ENCODE measurements at regions not wholly inside any gene's neighbourhood (a gene's known extent, or its start where the extent isn't known, plus 50 kb on each side); places are given as distances from the start of the nearest gene placed in this dataset.

DNA sequence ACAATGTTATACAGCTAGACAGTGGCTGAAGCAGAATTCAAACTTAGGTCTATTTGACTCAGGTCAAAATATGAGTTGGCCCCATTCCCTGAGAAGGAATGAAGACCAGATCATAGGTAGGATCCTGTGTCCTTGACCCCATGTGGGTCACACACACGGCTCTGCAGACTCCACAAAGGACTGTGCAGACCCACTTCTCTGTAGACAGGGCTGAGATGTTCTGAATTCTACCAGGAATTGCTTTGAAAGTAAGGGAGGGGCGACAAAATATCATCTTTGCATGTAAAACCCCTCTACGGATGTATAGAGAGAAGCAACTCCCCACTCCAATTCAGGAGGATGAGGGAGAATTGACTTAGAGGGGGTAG lies 62.3 kb upstream of the CTIF start:
- no peaks in the 10 kb centered on the region for H3K36me3 Mint-ChIP-seq
- Histone ChIP-seq H3K4me1 (ENCODE audit: control insufficient read depth in 1 of 2, extremely low read depth in 1 of 2, insufficient read depth in 2 of 2, low read length in 2 of 2) (no peaks in the 10 kb centered on the region), H3K4me3 (ENCODE audit: control insufficient read depth in 1 of 2, extremely low read depth in 1 of 2, low read length in 1 of 2) (no peak overlapping the region), H3K9me3 (no peaks in the 10 kb centered on the region), H3K27me3 (replicated peaks in 1 of 2; ENCODE audit: control insufficient read depth in 2 of 2, extremely low read depth in 1 of 2, insufficient read depth in 2 of 2, low read length in 1 of 2) (peaks cover 4 to 12% of the 10 kb centered on the region in 2 experiments), H3K27ac (ENCODE audit: low read length) (no peak overlapping the region), H3K36me3 (ENCODE audit: control insufficient read depth in 2 of 2, extremely low read depth in 1 of 2, insufficient read depth in 1 of 2, low read length in 1 of 2) (no peaks in the 10 kb centered on the region)
- ChIA-PET CTCF (no interaction called here), POLR2A (no interaction called here)
- WGBS (ENCODE audit: insufficient coverage), result 71% methylated on average over 1 of the region's 3 CpGs
- H3K9me3 Mint-ChIP-seq, result peaks cover 0 to 8% (median 5%) of the 10 kb centered on the region in 3 donors
- H3K27ac Mint-ChIP-seq, result no peak overlapping the region
- no peak overlapping the region for H3K4me3 Mint-ChIP-seq
- no peak for DNase-seq
- peaks cover 35 to 44% of the 10 kb centered on the region in 2 donors for H3K27me3 Mint-ChIP-seq
- no peaks in the 10 kb centered on the region for H3K4me1 Mint-ChIP-seq
- no peak for ATAC-seq (replicated peaks in 1 of 4)

DNA sequence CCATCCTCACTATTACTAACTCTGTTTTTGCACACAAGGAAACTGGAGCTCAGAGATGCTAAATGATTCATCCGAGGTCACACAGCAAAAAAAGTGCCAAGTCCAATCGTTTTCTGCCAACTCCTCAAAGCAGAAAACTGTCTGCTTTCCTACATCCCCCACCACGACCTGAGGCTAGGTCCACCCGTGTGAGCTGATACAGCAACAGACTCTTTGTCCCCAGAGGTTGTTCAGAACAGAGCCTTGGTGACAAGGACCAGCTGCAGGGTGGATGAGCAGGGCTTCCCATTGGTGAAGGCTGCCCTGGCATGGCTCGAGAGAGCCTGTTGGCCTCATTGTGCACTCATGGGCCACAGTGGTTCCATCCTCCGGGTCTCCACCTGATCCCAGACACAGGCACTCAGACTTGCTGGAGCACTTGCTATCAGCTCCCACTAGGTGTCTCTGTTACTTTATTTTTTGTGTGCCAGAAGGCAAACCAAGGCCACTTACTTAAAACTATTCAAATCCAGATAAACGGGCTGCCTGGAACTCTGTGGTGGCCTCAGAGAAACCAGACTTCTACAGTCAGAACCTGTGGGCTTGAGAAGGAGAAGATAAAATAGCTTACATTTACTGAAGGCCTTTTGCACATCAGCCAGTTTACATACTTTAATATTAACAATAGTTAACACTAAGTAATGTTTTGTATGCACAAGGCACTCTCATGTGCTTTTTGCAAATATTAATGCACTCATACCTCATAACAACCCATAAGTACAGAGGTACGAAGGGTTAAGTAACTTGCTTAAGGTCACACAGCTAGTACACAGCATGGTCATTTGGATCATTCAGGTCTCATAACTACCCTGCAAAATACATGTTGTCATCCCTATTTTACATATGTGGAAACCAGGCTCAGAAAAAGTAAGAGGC lies 62.9 kb upstream of the CTIF start:
- POLR2A ChIA-PET, result no interaction called here
- no peaks in the 10 kb centered on the region for H3K36me3 Mint-ChIP-seq
- H3K27me3 Mint-ChIP-seq, result peaks cover 40 to 44% of the 10 kb centered on the region in 2 donors
- no peak overlapping the region for H3K27ac Mint-ChIP-seq
- ATAC-seq (replicated peaks in 1 of 4) (peak in 1 of 4 experiments; percentile 47), DNase-seq (peak in 5 of 35 experiments; percentile 1 to 49 (median 9))
- CTCF ChIA-PET, result interaction anchor here in 1 of 2 donors (1.0 kb wide), 1 partner anchor 192 kb away, joined by 3 read pairs; no protein-coding TSS in a partner anchor
- 40% methylated on average over 7 of the region's 8 CpGs for WGBS (ENCODE audit: insufficient coverage)
- no peak overlapping the region for H3K4me3 Mint-ChIP-seq
- H3K4me3 ChIP-seq (ENCODE audit: control insufficient read depth in 1 of 2, extremely low read depth in 1 of 2, low read length in 1 of 2), result no peak overlapping the region
- H3K27me3 ChIP-seq (replicated peaks in 1 of 2; ENCODE audit: control insufficient read depth in 2 of 2, extremely low read depth in 1 of 2, insufficient read depth in 2 of 2, low read length in 1 of 2), result peaks cover 4 to 12% of the 10 kb centered on the region in 2 experiments
- H3K4me1 Mint-ChIP-seq, result no peaks in the 10 kb centered on the region
- peaks cover 0 to 8% (median 5%) of the 10 kb centered on the region in 3 donors for H3K9me3 Mint-ChIP-seq
- H3K4me1 ChIP-seq (ENCODE audit: control insufficient read depth in 1 of 2, extremely low read depth in 1 of 2, insufficient read depth in 2 of 2, low read length in 2 of 2), result no peaks in the 10 kb centered on the region
- no peaks in the 10 kb centered on the region for H3K9me3 ChIP-seq
- no peaks in the 10 kb centered on the region for H3K36me3 ChIP-seq (ENCODE audit: control insufficient read depth in 2 of 2, extremely low read depth in 1 of 2, insufficient read depth in 1 of 2, low read length in 1 of 2)
- H3K27ac ChIP-seq (ENCODE audit: low read length), result no peak overlapping the region

DNA sequence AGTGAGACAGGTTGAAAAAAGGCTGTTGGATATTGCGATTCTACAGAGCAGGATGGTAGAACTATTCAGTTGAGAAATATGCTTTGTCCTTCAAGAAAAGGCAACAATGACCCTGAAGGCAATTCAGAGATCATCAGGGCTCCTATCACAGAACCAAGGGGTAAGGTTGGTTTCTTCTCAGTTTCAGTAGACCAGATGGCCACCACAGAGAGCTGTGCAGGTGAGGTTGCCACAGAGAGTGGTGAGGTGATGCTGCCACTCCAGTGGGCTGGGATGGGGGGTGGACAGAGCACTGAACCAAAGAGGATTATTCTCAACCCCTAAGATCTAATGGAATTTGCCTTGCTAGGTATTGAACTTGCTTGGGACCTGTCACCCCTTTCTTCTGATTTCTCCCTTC lies 64.6 kb upstream of the ZBTB7C start:
- H3K27ac Mint-ChIP-seq, result no peak overlapping the region
- peaks cover 0 to 8% (median 5%) of the 10 kb centered on the region in 3 donors for H3K9me3 Mint-ChIP-seq
- WGBS (ENCODE audit: insufficient coverage), result no CpG with 5 or more reads among the region's 1 CpG
- DNase-seq, result no peak
- no peak overlapping the region for H3K4me3 Mint-ChIP-seq
- H3K4me1 Mint-ChIP-seq, result no peaks in the 10 kb centered on the region
- no peaks in the 10 kb centered on the region for H3K4me1 ChIP-seq (ENCODE audit: control insufficient read depth in 1 of 2, extremely low read depth in 1 of 2, insufficient read depth in 2 of 2, low read length in 2 of 2)
- POLR2A ChIA-PET, result no interaction called here
- no peak for ATAC-seq (replicated peaks in 1 of 4)
- H3K36me3 ChIP-seq (ENCODE audit: control insufficient read depth in 2 of 2, extremely low read depth in 1 of 2, insufficient read depth in 1 of 2, low read length in 1 of 2), result no peaks in the 10 kb centered on the region
- H3K27me3 ChIP-seq (replicated peaks in 1 of 2; ENCODE audit: control insufficient read depth in 2 of 2, extremely low read depth in 1 of 2, insufficient read depth in 2 of 2, low read length in 1 of 2), result peaks cover 4 to 13% of the 10 kb centered on the region in 2 experiments
- CTCF ChIA-PET, result interaction anchor here in 1 of 2 donors (0.6 kb wide), 1 partner anchor 627 kb away, joined by 13 read pairs; no protein-coding TSS in a partner anchor
- no peaks in the 10 kb centered on the region for H3K36me3 Mint-ChIP-seq
- no peak overlapping the region for H3K27ac ChIP-seq (ENCODE audit: low read length)
- H3K9me3 ChIP-seq, result no peaks in the 10 kb centered on the region
- no peak overlapping the region for H3K4me3 ChIP-seq (ENCODE audit: control insufficient read depth in 1 of 2, extremely low read depth in 1 of 2, low read length in 1 of 2)
- H3K27me3 Mint-ChIP-seq, result peaks cover 39 to 51% of the 10 kb centered on the region in 2 donors

DNA sequence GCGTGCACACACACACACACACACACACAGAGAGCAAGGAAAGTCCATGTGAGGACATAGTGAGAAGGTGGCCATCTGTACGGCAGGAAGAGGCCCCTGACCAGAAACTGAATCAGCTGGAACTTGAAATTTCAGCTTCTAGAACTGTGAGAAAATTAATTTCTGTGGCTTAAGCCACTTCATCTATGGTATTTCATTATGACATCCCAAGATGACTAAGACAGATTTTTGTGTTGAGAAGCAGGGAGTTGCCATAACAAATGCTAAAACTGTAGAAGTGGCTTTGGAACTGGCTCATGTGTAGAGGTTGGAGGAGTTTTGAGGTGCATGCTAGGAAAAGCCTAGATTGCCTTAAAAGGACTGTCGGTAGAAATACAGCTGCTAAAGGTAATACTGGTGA lies 63.4 kb upstream of the ZBTB7C start:
- H3K27ac ChIP-seq (ENCODE audit: low read length), result no peak overlapping the region
- H3K4me1 ChIP-seq (ENCODE audit: control insufficient read depth in 1 of 2, extremely low read depth in 1 of 2, insufficient read depth in 2 of 2, low read length in 2 of 2), result no peaks in the 10 kb centered on the region
- Mint-ChIP-seq H3K9me3 (peaks cover 0 to 8% (median 5%) of the 10 kb centered on the region in 3 donors), H3K36me3 (no peaks in the 10 kb centered on the region), H3K27me3 (peaks cover 43 to 56% of the 10 kb centered on the region in 2 donors), H3K4me3 (no peak overlapping the region), H3K4me1 (no peaks in the 10 kb centered on the region), H3K27ac (no peak overlapping the region)
- H3K27me3 ChIP-seq (replicated peaks in 1 of 2; ENCODE audit: control insufficient read depth in 2 of 2, extremely low read depth in 1 of 2, insufficient read depth in 2 of 2, low read length in 1 of 2), result peaks cover 4 to 22% of the 10 kb centered on the region in 2 experiments
- 100% methylated on average over 1 of the region's 3 CpGs for WGBS (ENCODE audit: insufficient coverage)
- no peaks in the 10 kb centered on the region for H3K36me3 ChIP-seq (ENCODE audit: control insufficient read depth in 2 of 2, extremely low read depth in 1 of 2, insufficient read depth in 1 of 2, low read length in 1 of 2)
- ATAC-seq (replicated peaks in 1 of 4) (no peak), DNase-seq (no peak)
- no peak overlapping the region for H3K4me3 ChIP-seq (ENCODE audit: control insufficient read depth in 1 of 2, extremely low read depth in 1 of 2, low read length in 1 of 2)
- ChIA-PET POLR2A (no interaction called here), CTCF (interaction anchor here (0.8 to 1.0 kb wide), 2 partner anchors 16 to 28 kb away, joined by 3 read pairs; no protein-coding TSS in a partner anchor)
- H3K9me3 ChIP-seq, result no peaks in the 10 kb centered on the region

DNA sequence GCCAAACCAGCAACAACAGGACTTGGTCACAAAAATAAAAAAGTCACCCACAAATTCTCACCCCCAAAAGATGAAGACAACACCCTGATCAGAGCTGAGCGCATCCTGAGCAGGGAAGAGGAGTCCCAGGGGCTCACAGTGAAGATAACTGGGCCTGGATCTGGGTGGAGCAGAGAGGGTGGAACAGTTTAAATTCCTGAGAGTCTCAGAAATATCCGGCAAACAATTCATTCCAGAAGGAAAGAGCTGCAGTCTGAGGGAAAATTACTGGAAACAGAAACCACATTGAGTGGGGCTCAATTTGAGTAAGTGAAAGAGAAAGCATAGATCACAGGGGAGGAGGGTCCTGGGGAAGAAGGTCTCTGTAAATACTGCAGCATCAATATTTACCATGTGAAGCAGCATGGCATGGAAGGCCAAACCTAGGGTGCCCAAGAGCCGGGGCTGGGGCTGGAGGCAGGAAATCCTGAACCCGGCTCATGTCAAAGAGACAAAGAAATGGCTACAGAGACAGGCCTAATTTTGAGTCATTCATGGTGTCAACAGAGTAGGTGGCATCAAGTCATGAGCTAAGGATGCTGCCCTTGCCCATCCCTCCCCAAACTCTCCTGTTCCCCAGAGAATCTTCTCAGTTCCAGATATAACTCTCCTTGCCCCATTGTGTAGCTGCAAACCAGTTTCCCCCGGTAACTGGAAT lies 61.4 kb upstream of the ZBTB7C start:
- no peaks in the 10 kb centered on the region for H3K36me3 ChIP-seq (ENCODE audit: control insufficient read depth in 2 of 2, extremely low read depth in 1 of 2, insufficient read depth in 1 of 2, low read length in 1 of 2)
- no peak for ATAC-seq (replicated peaks in 1 of 4)
- peaks cover 4 to 25% of the 10 kb centered on the region in 2 experiments for H3K27me3 ChIP-seq (replicated peaks in 1 of 2; ENCODE audit: control insufficient read depth in 2 of 2, extremely low read depth in 1 of 2, insufficient read depth in 2 of 2, low read length in 1 of 2)
- CTCF ChIA-PET, result interaction anchor here (0.7 to 1.4 kb wide), 2 partner anchors 9 to 16 kb away, joined by 3 to 4 read pairs; no protein-coding TSS in a partner anchor
- no peaks in the 10 kb centered on the region for H3K9me3 ChIP-seq
- H3K27ac ChIP-seq (ENCODE audit: low read length), result no peak overlapping the region
- no peaks in the 10 kb centered on the region for H3K4me1 ChIP-seq (ENCODE audit: control insufficient read depth in 1 of 2, extremely low read depth in 1 of 2, insufficient read depth in 2 of 2, low read length in 2 of 2)
- no peaks in the 10 kb centered on the region for H3K36me3 Mint-ChIP-seq
- no peak overlapping the region for H3K4me3 ChIP-seq (ENCODE audit: control insufficient read depth in 1 of 2, extremely low read depth in 1 of 2, low read length in 1 of 2)
- no peaks in the 10 kb centered on the region for H3K4me1 Mint-ChIP-seq
- 89% methylated on average over 2 of the region's 5 CpGs for WGBS (ENCODE audit: insufficient coverage)
- POLR2A ChIA-PET, result no interaction called here
- peaks cover 0 to 8% (median 5%) of the 10 kb centered on the region in 3 donors for H3K9me3 Mint-ChIP-seq
- H3K27ac Mint-ChIP-seq, result no peak overlapping the region
- peaks cover 47 to 57% of the 10 kb centered on the region in 2 donors for H3K27me3 Mint-ChIP-seq
- no peak overlapping the region for H3K4me3 Mint-ChIP-seq
- DNase-seq, result no peak

DNA sequence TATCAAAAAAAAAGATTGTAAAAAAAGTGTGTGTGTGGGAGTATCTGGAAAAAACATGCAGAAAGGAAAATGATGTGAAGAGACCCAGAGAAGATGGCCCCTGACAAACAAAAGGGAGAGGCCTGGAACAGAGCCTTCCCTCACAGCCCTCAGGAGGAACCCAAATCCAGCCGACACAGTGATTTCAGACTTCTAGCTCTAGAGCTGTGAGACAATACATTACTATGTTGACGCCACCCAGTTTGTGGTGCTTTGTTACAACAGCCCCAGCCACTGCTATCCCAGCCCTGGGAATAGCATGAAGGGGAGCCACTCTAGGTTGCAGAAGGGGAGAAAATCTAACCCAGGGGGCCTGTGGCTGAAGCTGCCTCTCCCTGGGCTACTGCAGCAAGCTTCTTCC lies 59.0 kb upstream of the ZBTB7C start:
- peaks cover 5 to 22% of the 10 kb centered on the region in 2 experiments for H3K27me3 ChIP-seq (replicated peaks in 1 of 2; ENCODE audit: control insufficient read depth in 2 of 2, extremely low read depth in 1 of 2, insufficient read depth in 2 of 2, low read length in 1 of 2)
- Mint-ChIP-seq H3K4me3 (no peak overlapping the region), H3K27ac (no peak overlapping the region), H3K36me3 (no peaks in the 10 kb centered on the region), H3K4me1 (peaks cover 0 to 5% (median 0%) of the 10 kb centered on the region in 3 donors), H3K27me3 (peaks cover 52 to 54% of the 10 kb centered on the region in 2 donors), H3K9me3 (peaks cover 0 to 8% (median 5%) of the 10 kb centered on the region in 3 donors)
- no peaks in the 10 kb centered on the region for H3K36me3 ChIP-seq (ENCODE audit: control insufficient read depth in 2 of 2, extremely low read depth in 1 of 2, insufficient read depth in 1 of 2, low read length in 1 of 2)
- DNase-seq (no peak), ATAC-seq (replicated peaks in 1 of 4) (no peak)
- no peaks in the 10 kb centered on the region for H3K4me1 ChIP-seq (ENCODE audit: control insufficient read depth in 1 of 2, extremely low read depth in 1 of 2, insufficient read depth in 2 of 2, low read length in 2 of 2)
- ChIA-PET POLR2A (no interaction called here), CTCF (interaction anchor here in 1 of 2 donors (0.6 kb wide), 1 partner anchor 25 kb away, joined by 3 read pairs; no protein-coding TSS in a partner anchor)
- no CpG with 5 or more reads among the region's 2 CpGs for WGBS (ENCODE audit: insufficient coverage)
- no peak overlapping the region for H3K4me3 ChIP-seq (ENCODE audit: control insufficient read depth in 1 of 2, extremely low read depth in 1 of 2, low read length in 1 of 2)
- H3K9me3 ChIP-seq, result no peaks in the 10 kb centered on the region
- no peak overlapping the region for H3K27ac ChIP-seq (ENCODE audit: low read length)
